ENCODE measurements at regions not wholly inside any gene's neighbourhood (a gene's known extent, or its start where the extent isn't known, plus 50 kb on each side); places are given as distances from the start of the nearest gene placed in this dataset.
"Not testable (repeated sequence)": the region's sequence is repeated elsewhere in the genome, so short reads cannot be mapped to it uniquely, and the experiment has no call there.

- H3K27me3 ChIP-seq (ENCODE audit: control insufficient read depth, insufficient read depth, low read length) = no peaks in the 10 kb centered on the region
- H3K9ac ChIP-seq (ENCODE audit: low read length) = no peak overlapping the region
- no peaks in the 10 kb centered on the region for H3K4me1 ChIP-seq (ENCODE audit: control insufficient read depth, low read depth, low read length)
- no peaks in the 10 kb centered on the region for H3K9me3 ChIP-seq (ENCODE audit: control insufficient read depth, low read depth, low read length)
- H3K27ac ChIP-seq (ENCODE audit: low read length) = no peak overlapping the region
- H3K36me3 ChIP-seq (ENCODE audit: control insufficient read depth, low read depth, low read length) = no peaks in the 10 kb centered on the region
- no peak overlapping the region for H3K4me3 ChIP-seq (ENCODE audit: low read length)
Measured at GRCh38 chr3:118128886-118129285, 905.8 kb downstream of the IGSF11 start.

- H3K9ac ChIP-seq (ENCODE audit: low read length) = no peak overlapping the region
Measured at GRCh38 chr3:118137778-118138177, 896.9 kb downstream of the IGSF11 start.

GRCh38 chr3:118144919-118145318, 889.7 kb downstream of the IGSF11 start:
- no peak overlapping the region for H3K27ac ChIP-seq (ENCODE audit: low read length)
- H3K9me3 ChIP-seq (ENCODE audit: control insufficient read depth, low read depth, low read length) = peaks cover 3% of the 10 kb centered on the region
- H3K9ac ChIP-seq (ENCODE audit: low read length) = no peak overlapping the region
- H3K4me1 ChIP-seq (ENCODE audit: control insufficient read depth, low read depth, low read length) = no peaks in the 10 kb centered on the region
- no peaks in the 10 kb centered on the region for H3K27me3 ChIP-seq (ENCODE audit: control insufficient read depth, insufficient read depth, low read length)
- no peak overlapping the region for H3K4me3 ChIP-seq (ENCODE audit: low read length)
- H3K36me3 ChIP-seq (ENCODE audit: control insufficient read depth, low read depth, low read length) = no peaks in the 10 kb centered on the region

More at GRCh38 chr3:118137778-118138177, 896.9 kb downstream of the IGSF11 start:
- no peaks in the 10 kb centered on the region for H3K9me3 ChIP-seq (ENCODE audit: control insufficient read depth, low read depth, low read length)
- no peaks in the 10 kb centered on the region for H3K36me3 ChIP-seq (ENCODE audit: control insufficient read depth, low read depth, low read length)
- no peak overlapping the region for H3K4me3 ChIP-seq (ENCODE audit: low read length)
- no peaks in the 10 kb centered on the region for H3K4me1 ChIP-seq (ENCODE audit: control insufficient read depth, low read depth, low read length)
- no peaks in the 10 kb centered on the region for H3K27me3 ChIP-seq (ENCODE audit: control insufficient read depth, insufficient read depth, low read length)
- no peak overlapping the region for H3K27ac ChIP-seq (ENCODE audit: low read length)

- no peaks in the 10 kb centered on the region for H3K36me3 ChIP-seq (ENCODE audit: control insufficient read depth, low read depth, low read length)
Measured at GRCh38 chr3:118146658-118147375, 887.8 kb downstream of the IGSF11 start.

GRCh38 chr3:118151164-118151563, 883.5 kb downstream of the IGSF11 start:
- no peak overlapping the region for H3K27ac ChIP-seq (ENCODE audit: low read length)
- no peaks in the 10 kb centered on the region for H3K36me3 ChIP-seq (ENCODE audit: control insufficient read depth, low read depth, low read length)
- H3K9ac ChIP-seq (ENCODE audit: low read length) = no peak overlapping the region
- H3K4me1 ChIP-seq (ENCODE audit: control insufficient read depth, low read depth, low read length) = no peaks in the 10 kb centered on the region
- H3K27me3 ChIP-seq (ENCODE audit: control insufficient read depth, insufficient read depth, low read length) = no peaks in the 10 kb centered on the region
- H3K4me3 ChIP-seq (ENCODE audit: low read length) = no peak overlapping the region
- H3K9me3 ChIP-seq (ENCODE audit: control insufficient read depth, low read depth, low read length) = peaks cover 10% of the 10 kb centered on the region

More at GRCh38 chr3:118146658-118147375, 887.8 kb downstream of the IGSF11 start:
- H3K27me3 ChIP-seq (ENCODE audit: control insufficient read depth, insufficient read depth, low read length) = no peaks in the 10 kb centered on the region
- H3K4me1 ChIP-seq (ENCODE audit: control insufficient read depth, low read depth, low read length) = no peaks in the 10 kb centered on the region
- peaks cover 10% of the 10 kb centered on the region for H3K9me3 ChIP-seq (ENCODE audit: control insufficient read depth, low read depth, low read length)
- H3K9ac ChIP-seq (ENCODE audit: low read length) = no peak overlapping the region
- H3K4me3 ChIP-seq (ENCODE audit: low read length) = no peak overlapping the region
- no peak overlapping the region for H3K27ac ChIP-seq (ENCODE audit: low read length)

GRCh38 chr3:118162627-118163588, 871.7 kb downstream of the IGSF11 start:
- H3K4me3 ChIP-seq (ENCODE audit: low read length); H3K9ac ChIP-seq (ENCODE audit: low read length); H3K4me1 ChIP-seq (ENCODE audit: control insufficient read depth, low read depth, low read length); H3K27me3 ChIP-seq (ENCODE audit: control insufficient read depth, insufficient read depth, low read length); H3K9me3 ChIP-seq (ENCODE audit: control insufficient read depth, low read depth, low read length); H3K27ac ChIP-seq (ENCODE audit: low read length); H3K36me3 ChIP-seq (ENCODE audit: control insufficient read depth, low read depth, low read length): not testable (repeated sequence)

- H3K27me3 ChIP-seq (ENCODE audit: control insufficient read depth, insufficient read depth, low read length) = no peaks in the 10 kb centered on the region
- H3K27ac ChIP-seq (ENCODE audit: low read length) = no peak overlapping the region
- H3K9me3 ChIP-seq (ENCODE audit: control insufficient read depth, low read depth, low read length) = no peaks in the 10 kb centered on the region
- H3K4me3 ChIP-seq (ENCODE audit: low read length) = no peak overlapping the region
- no peaks in the 10 kb centered on the region for H3K36me3 ChIP-seq (ENCODE audit: control insufficient read depth, low read depth, low read length)
- H3K4me1 ChIP-seq (ENCODE audit: control insufficient read depth, low read depth, low read length) = no peaks in the 10 kb centered on the region
- no peak overlapping the region for H3K9ac ChIP-seq (ENCODE audit: low read length)
Measured at GRCh38 chr3:118165413-118165812, 869.2 kb downstream of the IGSF11 start.

GRCh38 chr3:118167571-118167970, 867.1 kb downstream of the IGSF11 start:
- no peak overlapping the region for H3K9ac ChIP-seq (ENCODE audit: low read length)
- no peak overlapping the region for H3K27ac ChIP-seq (ENCODE audit: low read length)
- no peak overlapping the region for H3K4me3 ChIP-seq (ENCODE audit: low read length)
- H3K9me3 ChIP-seq (ENCODE audit: control insufficient read depth, low read depth, low read length) = no peaks in the 10 kb centered on the region
- H3K4me1 ChIP-seq (ENCODE audit: control insufficient read depth, low read depth, low read length) = no peaks in the 10 kb centered on the region
- no peaks in the 10 kb centered on the region for H3K36me3 ChIP-seq (ENCODE audit: control insufficient read depth, low read depth, low read length)
- no peaks in the 10 kb centered on the region for H3K27me3 ChIP-seq (ENCODE audit: control insufficient read depth, insufficient read depth, low read length)

GRCh38 chr3:118168175-118168574, 866.5 kb downstream of the IGSF11 start:
- H3K9ac ChIP-seq (ENCODE audit: low read length) = no peak overlapping the region
- H3K4me3 ChIP-seq (ENCODE audit: low read length) = no peak overlapping the region
- no peak overlapping the region for H3K27ac ChIP-seq (ENCODE audit: low read length)
- no peaks in the 10 kb centered on the region for H3K9me3 ChIP-seq (ENCODE audit: control insufficient read depth, low read depth, low read length)
- H3K36me3 ChIP-seq (ENCODE audit: control insufficient read depth, low read depth, low read length) = no peaks in the 10 kb centered on the region
- no peaks in the 10 kb centered on the region for H3K27me3 ChIP-seq (ENCODE audit: control insufficient read depth, insufficient read depth, low read length)
- no peaks in the 10 kb centered on the region for H3K4me1 ChIP-seq (ENCODE audit: control insufficient read depth, low read depth, low read length)

- H3K27ac ChIP-seq (ENCODE audit: low read length) = no peak overlapping the region
- H3K4me3 ChIP-seq (ENCODE audit: low read length) = no peak overlapping the region
- H3K9ac ChIP-seq (ENCODE audit: low read length) = no peak overlapping the region
Measured at GRCh38 chr3:118171236-118171852, 863.3 kb downstream of the IGSF11 start.

GRCh38 chr3:118180853-118181252, 853.8 kb downstream of the IGSF11 start:
- no peaks in the 10 kb centered on the region for H3K36me3 ChIP-seq (ENCODE audit: control insufficient read depth, low read depth, low read length)
- no peak overlapping the region for H3K9ac ChIP-seq (ENCODE audit: low read length)
- H3K27ac ChIP-seq (ENCODE audit: low read length) = no peak overlapping the region

More at GRCh38 chr3:118171236-118171852, 863.3 kb downstream of the IGSF11 start:
- Histone ChIP-seq H3K4me1 (ENCODE audit: control insufficient read depth, low read depth, low read length) (no peaks in the 10 kb centered on the region), H3K36me3 (ENCODE audit: control insufficient read depth, low read depth, low read length) (no peaks in the 10 kb centered on the region), H3K9me3 (ENCODE audit: control insufficient read depth, low read depth, low read length) (no peaks in the 10 kb centered on the region), H3K27me3 (ENCODE audit: control insufficient read depth, insufficient read depth, low read length) (no peaks in the 10 kb centered on the region)

More at GRCh38 chr3:118180853-118181252, 853.8 kb downstream of the IGSF11 start:
- Histone ChIP-seq H3K9me3 (ENCODE audit: control insufficient read depth, low read depth, low read length) (no peaks in the 10 kb centered on the region), H3K4me1 (ENCODE audit: control insufficient read depth, low read depth, low read length) (no peaks in the 10 kb centered on the region), H3K27me3 (ENCODE audit: control insufficient read depth, insufficient read depth, low read length) (no peaks in the 10 kb centered on the region), H3K4me3 (ENCODE audit: low read length) (no peak overlapping the region)

All from iPS-18a (cell line).